NCI-H1694 treated with DMSO at 0.1 percent for 48 hours (cell line): ENCODE measurements at regions not wholly inside any gene's neighbourhood (a gene's known extent, or its start where the extent isn't known, plus 50 kb on each side); places are given as distances from the start of the nearest gene placed in this dataset.
"Not testable (repeated sequence)": the region's sequence is repeated elsewhere in the genome, so short reads cannot be mapped to it uniquely, and the experiment has no call there.

Experiments
- DNase-seq: peaks from one replicate; lab custom pipeline; 2025; lab: John Stamatoyannopoulos, UW

- DNase-seq, result no peak
These were observed 226.6 kb upstream of the CCDC54 start for GRCh38 chr3:107150675-107151074.

DNA sequence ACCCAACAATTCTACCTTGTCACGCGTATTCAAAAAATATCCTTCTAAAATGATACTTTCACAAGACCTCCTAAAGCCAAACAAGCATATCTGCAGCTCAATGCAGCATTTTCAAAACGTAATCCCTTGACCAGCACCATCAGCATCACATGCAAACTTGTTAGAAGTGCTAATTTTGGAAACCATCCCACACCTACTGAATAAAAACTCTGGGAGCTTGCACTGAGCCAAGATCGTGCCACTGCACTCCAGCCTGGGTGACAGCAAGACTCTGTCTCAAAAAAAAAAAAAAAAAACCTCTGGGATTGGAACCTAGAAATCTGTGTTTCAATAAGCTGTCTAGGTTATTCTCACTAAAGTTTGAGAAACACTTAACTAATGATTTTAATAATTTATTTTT lies 223.3 kb upstream of the CCDC54 start:
- DNase-seq, result no peak

DNA sequence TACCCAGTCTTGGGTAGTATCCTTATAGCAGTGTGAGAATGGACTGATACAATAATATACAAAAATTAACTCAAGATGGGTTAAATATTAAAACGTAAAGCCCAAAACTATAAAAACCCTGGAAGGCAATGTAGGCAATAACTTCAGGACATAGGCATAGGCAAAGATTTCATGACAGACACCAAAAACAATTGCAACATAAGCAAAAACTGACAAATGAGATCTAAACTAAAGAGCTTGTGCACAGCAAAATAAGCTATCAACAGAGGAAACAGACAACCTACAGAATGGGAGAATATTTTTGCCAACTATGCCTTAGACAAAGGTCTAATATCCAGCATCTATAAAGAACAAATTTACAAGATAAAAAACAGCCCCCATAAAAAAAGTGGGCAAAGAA lies 204.8 kb upstream of the CCDC54 start:
- DNase-seq, result no peak

- no peak for DNase-seq
These were observed 192.9 kb upstream of the CCDC54 start for GRCh38 chr3:107184375-107184774.

- no peak for DNase-seq
These were observed 189.0 kb upstream of the CCDC54 start for GRCh38 chr3:107188262-107188661.

DNA sequence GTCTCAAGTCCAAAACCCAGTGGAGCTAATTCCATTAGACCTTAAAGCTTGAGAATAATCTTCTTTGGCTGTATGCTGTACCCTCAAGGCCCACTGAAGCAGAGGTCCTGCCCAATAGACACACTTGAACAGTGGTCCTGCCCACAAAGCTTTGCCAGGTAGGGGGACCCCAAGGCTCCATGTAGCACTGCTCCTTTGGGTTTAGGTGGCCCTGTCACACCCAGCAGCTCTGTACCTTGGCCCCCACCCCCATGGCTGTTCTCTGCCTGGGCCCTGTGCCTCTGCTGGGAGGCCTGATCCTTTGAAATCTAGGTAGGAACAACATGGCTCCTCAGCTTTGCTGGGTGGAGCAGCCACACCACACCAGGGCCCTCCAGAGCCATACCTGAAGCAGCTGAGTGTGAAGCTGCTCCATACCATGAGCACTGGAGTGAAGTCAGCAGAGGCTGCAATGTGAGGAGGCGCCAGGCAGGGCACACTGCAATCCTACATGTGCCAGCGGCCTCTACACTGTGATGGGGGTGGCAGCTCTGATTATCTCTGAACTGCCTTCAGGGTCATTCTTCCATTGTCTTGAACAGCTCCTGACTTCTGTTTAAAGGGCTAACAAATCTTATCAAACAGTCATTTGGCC lies 188.0 kb upstream of the CCDC54 start:
- no peak for DNase-seq

- no peak for DNase-seq
These were observed 184.1 kb upstream of the CCDC54 start for GRCh38 chr3:107193116-107193515.

DNA sequence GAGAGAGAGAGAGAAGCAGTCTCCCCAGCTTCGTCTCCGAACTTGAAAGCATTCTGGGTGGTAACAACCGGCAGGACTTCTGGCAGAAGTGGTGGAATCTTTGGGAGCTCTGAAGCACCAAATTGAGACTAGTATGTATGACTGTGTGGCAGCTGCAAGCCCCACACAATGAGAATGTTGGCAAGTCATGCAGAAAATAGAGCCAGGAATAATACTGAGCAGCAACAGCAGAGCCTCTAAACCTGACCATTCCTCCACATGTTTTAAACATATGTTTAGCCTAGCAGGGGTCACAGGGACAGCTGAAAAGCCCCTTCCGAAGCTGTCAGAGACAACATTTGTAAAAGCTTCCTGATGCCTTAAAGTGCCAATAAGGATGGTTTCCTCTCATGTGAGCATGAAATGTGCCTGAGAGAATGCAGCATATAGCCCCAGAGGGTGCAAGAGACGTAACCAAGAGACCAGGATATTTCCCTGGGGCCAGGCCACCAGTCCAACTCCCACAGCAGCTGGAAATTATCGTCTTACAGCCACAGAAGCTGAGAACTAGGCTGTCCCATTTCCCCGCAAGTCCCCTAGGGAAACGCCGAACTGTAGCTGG lies 178.6 kb upstream of the CCDC54 start:
- peak; percentile 23 for DNase-seq

- no peak for DNase-seq
These were observed 176.1 kb upstream of the CCDC54 start for GRCh38 chr3:107201146-107201545.

DNA sequence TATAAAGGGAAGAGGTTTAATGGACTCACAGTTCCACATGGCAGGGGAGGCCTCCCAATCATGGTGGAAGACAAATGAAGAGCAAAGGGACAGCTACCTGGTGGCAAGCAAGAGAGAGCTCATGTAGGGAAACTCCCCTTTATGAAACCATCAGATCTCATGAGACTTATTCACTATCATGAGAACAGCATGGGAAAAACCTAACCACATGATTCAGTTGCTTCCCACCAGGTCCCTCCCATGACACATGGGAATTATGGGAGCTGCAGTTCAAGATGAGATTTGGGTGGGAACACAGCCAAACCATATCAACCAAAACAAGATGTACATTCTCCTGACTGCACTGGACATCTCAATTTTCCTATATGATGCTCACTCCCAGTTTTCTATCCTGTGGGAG lies 174.4 kb upstream of the CCDC54 start:
- not testable (repeated sequence) for DNase-seq

- DNase-seq, result no peak
These were observed 173.1 kb upstream of the CCDC54 start for GRCh38 chr3:107204121-107204520.

GRCh38 chr3:107205358-107205757 lies 171.9 kb upstream of the CCDC54 start:
- no peak for DNase-seq

GRCh38 chr3:107206141-107206540 lies 171.1 kb upstream of the CCDC54 start:
- DNase-seq, result peak; percentile 60

DNA sequence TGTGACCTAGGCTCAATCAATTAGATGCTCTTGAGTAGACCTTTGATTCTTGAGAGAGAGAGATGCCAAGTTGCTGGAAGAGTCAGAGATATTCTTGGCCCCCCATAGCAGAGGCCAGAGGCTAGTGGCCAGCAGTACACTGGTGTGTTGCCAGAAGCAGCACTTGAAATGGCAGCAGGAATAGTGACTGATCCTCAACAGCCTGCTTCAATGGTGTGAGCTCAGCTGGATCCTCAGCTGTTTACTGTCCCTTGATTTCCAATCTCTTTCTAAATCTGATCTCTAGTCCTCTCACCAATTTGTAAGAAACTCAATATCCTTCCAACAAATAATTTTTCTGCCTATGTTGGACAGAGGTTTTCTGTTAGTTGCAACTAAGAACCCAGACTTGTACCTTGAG lies 170.3 kb upstream of the CCDC54 start:
- DNase-seq, result no peak

DNA sequence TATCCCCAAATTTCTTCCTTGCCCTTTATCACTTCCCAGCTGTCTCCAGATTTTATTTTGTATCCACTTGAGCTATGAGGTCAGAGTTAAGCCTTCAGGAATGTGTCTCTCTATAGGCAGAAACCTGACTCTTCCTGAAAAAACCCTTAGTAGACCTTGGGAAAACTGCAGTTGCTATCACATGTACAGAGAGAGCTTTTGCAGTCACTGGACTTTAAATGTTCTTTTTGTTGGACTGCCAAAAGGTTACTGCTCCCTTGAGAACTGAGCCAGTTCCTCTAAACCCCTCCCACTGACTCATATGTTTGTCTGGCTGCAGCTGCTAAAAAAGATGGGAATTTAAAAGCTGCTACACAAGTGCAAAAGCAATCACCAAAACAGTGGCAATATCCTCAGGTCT lies 169.1 kb upstream of the CCDC54 start:
- peak; percentile 48 for DNase-seq

GRCh38 chr3:107208796-107209195 lies 168.4 kb upstream of the CCDC54 start:
- DNase-seq, result no peak

DNA sequence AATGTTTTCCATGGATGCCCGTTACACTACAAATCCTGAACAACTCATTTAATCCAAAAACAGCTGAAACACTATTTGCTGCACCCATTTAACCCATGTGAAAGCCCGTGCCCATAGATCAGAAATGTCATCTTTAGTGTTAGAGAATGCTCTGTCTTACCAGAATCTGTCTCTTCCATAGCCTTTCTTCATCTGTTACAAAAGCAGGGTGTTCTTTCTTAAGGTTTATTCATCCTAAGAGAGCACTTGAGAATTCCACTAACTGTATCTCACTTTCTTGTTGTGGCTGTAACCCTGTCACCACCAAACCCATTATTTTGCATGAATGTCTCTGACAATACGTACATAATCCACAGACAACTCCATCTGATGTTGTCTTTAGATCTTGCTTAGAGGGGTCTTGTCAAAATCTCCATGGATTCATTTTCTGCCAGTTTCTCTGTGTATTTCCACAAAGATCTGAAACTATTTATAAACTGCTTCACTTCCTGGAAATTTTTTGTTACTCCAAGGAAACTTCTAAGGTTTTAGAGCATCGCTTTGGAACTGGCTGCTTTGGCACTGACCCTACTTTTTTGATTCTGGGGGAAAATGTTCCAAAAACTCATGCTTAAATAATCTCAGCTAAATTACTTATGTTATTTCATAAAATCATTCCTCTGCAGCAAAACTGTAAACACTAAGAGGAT lies 167.8 kb upstream of the CCDC54 start:
- DNase-seq, result no peak

DNA sequence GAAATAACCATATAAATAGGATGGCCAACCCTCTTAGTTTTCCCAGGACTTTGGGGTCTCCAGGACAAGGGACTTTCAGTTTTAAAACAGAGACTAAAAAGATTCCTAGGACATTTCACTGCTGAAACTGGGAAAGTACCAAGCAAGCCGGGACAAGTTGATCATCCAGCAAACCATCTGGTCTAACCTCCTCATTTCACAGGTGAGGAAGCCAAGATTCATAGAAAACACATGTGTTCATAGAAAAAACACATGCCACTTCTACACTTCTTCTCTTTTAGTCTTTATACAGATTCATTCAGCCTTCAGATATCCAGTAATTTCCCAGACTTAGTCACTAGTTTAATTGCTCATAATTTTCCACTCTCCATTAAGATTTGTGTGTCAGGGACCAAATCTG lies 165.6 kb upstream of the CCDC54 start:
- peak; percentile 36 for DNase-seq

DNA sequence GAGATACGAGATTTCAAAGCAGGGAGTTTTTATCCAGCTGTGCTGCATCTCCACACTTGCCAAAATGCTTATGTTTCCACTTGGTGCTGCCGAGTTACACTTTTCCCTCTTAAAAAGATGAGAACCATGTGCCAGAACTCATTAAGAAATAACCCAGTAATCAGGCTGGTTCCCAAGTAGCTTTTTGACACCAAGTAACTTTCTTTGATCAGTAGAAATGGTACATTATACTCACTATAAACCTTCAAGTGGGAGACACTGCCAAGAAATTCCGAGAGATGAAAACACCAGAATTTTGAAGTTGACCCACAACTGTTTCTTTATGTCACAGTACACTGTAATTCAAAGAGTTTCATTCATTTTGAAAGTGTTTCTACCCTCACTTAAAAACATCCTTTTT lies 164.6 kb upstream of the CCDC54 start:
- DNase-seq, result no peak

GRCh38 chr3:107213044-107213669 lies 164.1 kb upstream of the CCDC54 start:
- DNase-seq, result no peak

GRCh38 chr3:107216229-107216628 lies 161.0 kb upstream of the CCDC54 start:
- no peak for DNase-seq

- DNase-seq, result no peak
These were observed 160.5 kb upstream of the CCDC54 start for GRCh38 chr3:107216711-107217110.

- DNase-seq, result no peak
These were observed 160.1 kb upstream of the CCDC54 start for GRCh38 chr3:107217172-107217571.
